ENCODE measurements at regions not wholly inside any gene's neighbourhood (a gene's known extent, or its start where the extent isn't known, plus 50 kb on each side); places are given as distances from the start of the nearest gene placed in this dataset.

DNA sequence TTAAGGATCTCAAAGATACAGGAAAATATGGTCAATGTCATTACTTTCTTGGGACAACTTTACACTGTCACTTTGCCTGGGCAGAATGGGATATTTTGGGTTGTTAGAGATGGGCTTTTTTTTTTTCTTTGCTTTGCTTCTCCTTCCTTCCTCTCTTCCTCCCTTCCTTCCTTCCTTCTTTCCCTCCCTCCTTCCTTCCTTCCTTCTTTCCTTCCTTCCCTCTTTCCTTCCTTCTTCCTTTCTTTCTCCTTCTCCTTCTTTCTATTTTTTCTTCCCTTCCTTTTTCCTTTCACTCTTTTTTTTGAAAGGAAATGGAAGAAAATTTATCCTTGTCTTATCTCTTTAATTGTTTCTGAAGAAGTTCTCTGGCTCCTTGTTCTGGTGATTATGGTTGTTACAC, 180.0 kb upstream of the CCDC68 start:
- no peak for TF ChIP-seq EZH2 (IDR thresholded peaks at IDR 0.05)
- TF ChIP-seq FOXP2 (optimal IDR thresholded peaks at IDR 0.05; ENCODE audit: control extremely low read depth, extremely low read length, insufficient read depth), result no peak
